H1 (cell line): ENCODE measurements at regions not wholly inside any gene's neighbourhood (a gene's known extent, or its start where the extent isn't known, plus 50 kb on each side); places are given as distances from the start of the nearest gene placed in this dataset.

ENCODE experiments used
- CTCF ChIA-PET: fragments of 300-600 bp; sonication (Branson Sonifier 250); formaldehyde crosslinking; loops from one replicate; lab custom pipeline; 2021; ENCODE audit not compliant: partially characterized antibody; lab: Charles Lee
- POLR2A ChIA-PET: fragments of 300-600 bp; sonication (Branson Sonifier 250); formaldehyde crosslinking; loops from one replicate; lab custom pipeline; 2021; ENCODE audit warnings: inconsistent platforms; ENCODE audit not compliant: partially characterized antibody; lab: Charles Lee
- DNase-seq, 2 experiments: peaks; one replicate each; pipeline versions ENCODE4 v3.0.0 to v3.0.0-alpha.2; 2010 to 2022; ENCODE audit warnings: low spot score in 2 of 2, low read depth in 1 of 2, mixed read lengths in 1 of 2
- FAIRE-seq: peaks from 2 replicates; lab custom pipeline; 2011; peaks lifted over from hg19 to GRCh38; lab: Jason Lieb, UNC
- H2AFZ ChIP-seq: 2 replicates; pipeline ENCODE4 v1.8.1; 2012; ENCODE audit warnings: low read length, inconsistent platforms
- H2AK5ac ChIP-seq: 2 replicates; pipeline ENCODE4 v1.6.1; 2013; ENCODE audit warnings: low read depth, low read length
- H2BK120ac ChIP-seq: replicated peaks from 2 replicates; pipeline ENCODE3; 2013; ENCODE audit warnings: low read depth, low read length, inconsistent platforms
- H2BK12ac ChIP-seq: 2 replicates; pipeline ENCODE4 v1.6.1; 2013; ENCODE audit warnings: low read depth, low read length
- H2BK15ac ChIP-seq: 2 replicates; pipeline ENCODE4 v1.6.1; 2013; ENCODE audit warnings: low read length
- H2BK20ac ChIP-seq: 2 replicates; pipeline ENCODE4 v1.6.1; 2013; ENCODE audit warnings: low read length
- H2BK5ac ChIP-seq: 2 replicates; pipeline ENCODE4 v1.6.1; 2013; ENCODE audit warnings: low read depth, low read length
- H3K14ac ChIP-seq: 2 replicates; pipeline ENCODE4 v1.6.1; 2013; ENCODE audit warnings: inconsistent platforms; ENCODE audit not compliant: insufficient read length
- H3K18ac ChIP-seq: 2 replicates; pipeline ENCODE4 v1.6.1; 2013; ENCODE audit warnings: low read length; ENCODE audit errors: extremely low read depth
- H3K23ac ChIP-seq: 2 replicates; pipeline ENCODE4 v1.6.1; 2013; ENCODE audit warnings: inconsistent platforms; ENCODE audit not compliant: insufficient read length
- H3K23me2 ChIP-seq: 2 replicates; pipeline ENCODE4 v1.6.1; 2013; ENCODE audit warnings: low read depth, low read length
- H3K27ac ChIP-seq: 2 replicates; pipeline ENCODE4 v1.6.1; 2011; ENCODE audit warnings: low read depth, low read length, inconsistent platforms
- H3K27me3 ChIP-seq, 4 experiments: replicated peaks in 1 of 4; 1 replicate in 1 of 4; 2 replicates in 3 of 4; pipeline versions ENCODE4 v1.6.1 to v1.8.1; 2011 to 2013; ENCODE audit warnings: low read length in 3 of 4, mild to moderate bottlenecking in 3 of 4, inconsistent platforms in 2 of 4, mixed read lengths in 2 of 4, moderate library complexity in 1 of 4; ENCODE audit not compliant: control insufficient read depth in 3 of 4, insufficient read depth in 3 of 4; ENCODE audit errors: extremely low read depth in 1 of 4
- H3K36me3 ChIP-seq, 4 experiments: 2 replicates each; pipeline versions ENCODE4 v1.6.1 to v1.8.1; 2011 to 2013; ENCODE audit warnings: mild to moderate bottlenecking in 4 of 4, low read length in 3 of 4, moderate library complexity in 2 of 4, control low read depth in 1 of 4, inconsistent platforms in 1 of 4; ENCODE audit not compliant: insufficient read depth in 4 of 4, control insufficient read depth in 2 of 4
- H3K4ac ChIP-seq: replicated peaks from 2 replicates; pipeline ENCODE3; 2013; ENCODE audit warnings: low read length, low read depth, mixed read lengths, inconsistent platforms; ENCODE audit not compliant: insufficient read length
- H3K4me1 ChIP-seq, 4 experiments: replicated peaks in 1 of 4; 1 replicate in 1 of 4; 2 replicates in 3 of 4; pipeline versions ENCODE4 v1.6.1 to v1.8.1; 2011 to 2013; ENCODE audit warnings: low read length in 3 of 4, inconsistent platforms in 2 of 4, mixed read lengths in 1 of 4; ENCODE audit not compliant: insufficient read depth in 4 of 4, control insufficient read depth in 3 of 4
- H3K4me2 ChIP-seq, 2 experiments: 2 replicates each; pipeline versions ENCODE4 v1.6.1 to v1.8.1; 2011 to 2013; ENCODE audit warnings: low read depth in 2 of 2, low read length in 2 of 2, control low read depth in 1 of 2, inconsistent platforms in 1 of 2, mild to moderate bottlenecking in 1 of 2; ENCODE audit not compliant: insufficient read depth in 1 of 2
- H3K4me3 ChIP-seq, 4 experiments: fragments of 200-600, 300-600 bp in 1 of 4; sonication (generic), shearing (Covaris generic), sonication (Bioruptor Twin) in 1 of 4; 2 replicates each; pipeline versions ENCODE4 v1.5.1 to v1.8.1; 2011 to 2016; ENCODE audit warnings: low read length in 4 of 4, low read depth in 3 of 4, control low read depth in 2 of 4, inconsistent platforms in 2 of 4, mild to moderate bottlenecking in 2 of 4, mixed read lengths in 1 of 4, moderate library complexity in 1 of 4; ENCODE audit not compliant: insufficient read depth in 2 of 4; ENCODE audit errors: extremely low read depth in 1 of 4
- H3K56ac ChIP-seq: replicated peaks from 2 replicates; pipeline ENCODE3; 2013; ENCODE audit warnings: low read depth, mild to moderate bottlenecking, mixed read lengths, low read length, inconsistent platforms; ENCODE audit not compliant: insufficient read length
- H3K79me1 ChIP-seq: 2 replicates; pipeline ENCODE4 v1.6.1; 2013; ENCODE audit warnings: low read depth, low read length, control low read depth
- H3K79me2 ChIP-seq, 2 experiments: 2 replicates each; pipeline versions ENCODE4 v1.6.1 to v1.8.1; 2012 to 2013; ENCODE audit warnings: low read length in 2 of 2, mild to moderate bottlenecking in 2 of 2, inconsistent platforms in 1 of 2; ENCODE audit not compliant: insufficient read depth in 2 of 2, control insufficient read depth in 1 of 2
- H3K9ac ChIP-seq, 4 experiments: replicated peaks in 1 of 4; 1 replicate in 1 of 4; 2 replicates in 3 of 4; pipeline versions ENCODE4 v1.6.1 to v1.8.1; 2011 to 2013; ENCODE audit warnings: low read depth in 3 of 4, low read length in 3 of 4, control low read depth in 2 of 4, mild to moderate bottlenecking in 2 of 4, moderate library complexity in 2 of 4, inconsistent platforms in 1 of 4; ENCODE audit errors: extremely low read depth in 1 of 4
- H3K9me3 ChIP-seq, 2 experiments: 2 replicates each; pipeline versions ENCODE4 v1.6.1 to v1.8.1; 2012 to 2013; ENCODE audit warnings: mild to moderate bottlenecking in 2 of 2, moderate library complexity in 2 of 2, control low read depth in 1 of 2, inconsistent platforms in 1 of 2, low read depth in 1 of 2, low read length in 1 of 2, mixed read lengths in 1 of 2; ENCODE audit not compliant: insufficient read depth in 2 of 2
- H4K20me1 ChIP-seq, 2 experiments: replicated peaks in 1 of 2; 2 replicates each; pipeline versions ENCODE3 to v1.8.1; 2011 to 2013; ENCODE audit warnings: inconsistent platforms in 2 of 2, low read length in 2 of 2, mild to moderate bottlenecking in 1 of 2; ENCODE audit not compliant: insufficient read depth in 2 of 2, control insufficient read depth in 1 of 2
- H4K5ac ChIP-seq: 2 replicates; pipeline ENCODE4 v1.6.1; 2013; ENCODE audit warnings: low read length, low read depth, mixed read lengths, inconsistent platforms; ENCODE audit not compliant: insufficient read length
- H4K8ac ChIP-seq: 2 replicates; pipeline ENCODE4 v1.8.0; 2013; ENCODE audit warnings: mild to moderate bottlenecking, moderate library complexity, low read length, inconsistent platforms; ENCODE audit not compliant: insufficient read depth; ENCODE audit errors: extremely low read depth
- H4K91ac ChIP-seq: replicated peaks from 2 replicates; pipeline ENCODE3; 2013; ENCODE audit warnings: low read length, mixed read lengths, inconsistent platforms; ENCODE audit not compliant: insufficient read length
- ATF3 ChIP-seq: IDR thresholded peaks from 2 replicates; pipeline ENCODE4 v1.6.1; 2011; ENCODE audit warnings: low read depth, mild to moderate bottlenecking, low read length; ENCODE audit not compliant: insufficient read depth
- CREB1 ChIP-seq: IDR thresholded peaks from 2 replicates; pipeline ENCODE4 v1.6.1; 2012; ENCODE audit warnings: inconsistent platforms
- GTF2F1 ChIP-seq: IDR thresholded peaks from 2 replicates; pipeline ENCODE4 v1.6.1; 2012; ENCODE audit warnings: low read depth, low read length, improper control_type of control experiment, borderline replicate concordance
- HDAC6 ChIP-seq: IDR thresholded peaks from one replicate; pipeline ENCODE4 v1.7.1; 2012; ENCODE audit warnings: low read depth, mild to moderate bottlenecking, inconsistent platforms, low read length, moderate library complexity
- MAFK ChIP-seq: IDR thresholded peaks from 2 replicates; pipeline ENCODE4 v1.6.1; 2012; ENCODE audit warnings: low read depth, mild to moderate bottlenecking, improper control_type of control experiment, low read length
- NRF1 ChIP-seq: IDR thresholded peaks from 2 replicates; pipeline ENCODE4 v1.6.1; 2011; ENCODE audit warnings: mild to moderate bottlenecking, low read depth, low read length, improper control_type of control experiment
- POLR2A ChIP-seq, 2 experiments: IDR thresholded peaks; 1 replicate in 1 of 2; 2 replicates in 1 of 2; pipeline ENCODE4 v1.6.1; 2011; ENCODE audit warnings: low read depth in 2 of 2, low read length in 2 of 2, mild to moderate bottlenecking in 2 of 2; ENCODE audit errors: control extremely low read depth in 1 of 2
- SP4 ChIP-seq: IDR thresholded peaks from 2 replicates; pipeline ENCODE4 v1.6.1; 2012; ENCODE audit warnings: low read length, inconsistent platforms
- SUZ12 ChIP-seq: fragments of 200-600 bp; sonication (generic); IDR thresholded peaks from 2 replicates; pipeline ENCODE4 v1.6.1; 2012; ENCODE audit warnings: mild to moderate bottlenecking, inconsistent platforms, low read length, moderate library complexity, mixed read lengths
- TBP ChIP-seq: IDR thresholded peaks from 2 replicates; pipeline ENCODE4 v1.6.1; 2011; ENCODE audit warnings: low read depth, low read length, improper control_type of control experiment
- TEAD4 ChIP-seq: IDR thresholded peaks from 2 replicates; pipeline ENCODE4 v1.6.1; 2012; ENCODE audit warnings: low read depth, low read length, inconsistent platforms, mixed read lengths
- YY1 ChIP-seq: IDR thresholded peaks from 2 replicates; pipeline ENCODE4 v1.6.1; 2011; ENCODE audit warnings: low read depth, mild to moderate bottlenecking, low read length
- WGBS, 2 experiments: shearing (Covaris generic) in 1 of 2; methylation state at CpG; one replicate each; pipeline versions ENCODE4 v1.1.6 to v1.1.7; 2013 to 2015; ENCODE audit warnings: low lambda C conversion rate in 2 of 2, mixed read lengths in 2 of 2, inconsistent platforms in 1 of 2, low coverage in 1 of 2, missing lambda C conversion rate in 1 of 2; ENCODE audit not compliant: insufficient replicate concordance in 2 of 2, insufficient coverage in 1 of 2, insufficient read length in 1 of 2; ENCODE audit errors: extremely low coverage in 1 of 2, missing lambda C conversion rate in 1 of 2; 5-methylcytosine and 5-hydroxymethylcytosine counted together

GRCh38 chr2:24434541-24434940 lies 56.5 kb upstream of the NCOA1 start:
- FAIRE-seq (no peak), DNase-seq (no peak)
- WGBS, 2 experiments: 77% methylated on average over 1 of the region's 1 CpG; no CpG with 5 or more reads in 1 of the 2 experiments
- no peaks in the 10 kb centered on the region for H3K79me2 ChIP-seq
- H3K18ac ChIP-seq: no peak overlapping the region
- H2AK5ac ChIP-seq: no peak overlapping the region
- H2BK12ac ChIP-seq: no peak overlapping the region
- ChIA-PET POLR2A (interaction anchor here (1.0 kb wide), 1 partner anchor 29 kb away, joined by 3 read pairs; no protein-coding TSS in a partner anchor), CTCF (interaction anchor here (0.6 to 2.8 kb wide), 5 partner anchors 9 to 630 kb away, joined by 3 to 15 read pairs (median 4); no protein-coding TSS in a partner anchor)
- H3K9me3 ChIP-seq: no peaks in the 10 kb centered on the region
- no peak overlapping the region for H3K4ac ChIP-seq
- H2BK15ac ChIP-seq: no peak overlapping the region
- no peak overlapping the region for H3K4me2 ChIP-seq
- no peak overlapping the region for H2AFZ ChIP-seq
- H3K23ac ChIP-seq: no peak overlapping the region
- H3K36me3 ChIP-seq: no peaks in the 10 kb centered on the region
- H3K27me3 ChIP-seq: no peaks in the 10 kb centered on the region
- H2BK120ac ChIP-seq: no peak overlapping the region
- H3K56ac ChIP-seq: no peak overlapping the region
- no peak overlapping the region for H2BK20ac ChIP-seq
- H3K4me3 ChIP-seq: no peak overlapping the region
- H3K79me1 ChIP-seq: no peaks in the 10 kb centered on the region
- H3K4me1 ChIP-seq: no peaks in the 10 kb centered on the region
- no peak overlapping the region for H3K27ac ChIP-seq
- H3K9ac ChIP-seq: no peak overlapping the region
- H3K14ac ChIP-seq: no peak overlapping the region
- no peak overlapping the region for H2BK5ac ChIP-seq
- H4K8ac ChIP-seq: no peak overlapping the region
- no peak overlapping the region for H4K5ac ChIP-seq
- no peaks in the 10 kb centered on the region for H3K23me2 ChIP-seq
- TF ChIP-seq TBP: no peak
- TF ChIP-seq TEAD4: no peak
- TF ChIP-seq YY1: no peak
- TF ChIP-seq MAFK: no peak
- TF ChIP-seq SUZ12: no peak
- no peak for TF ChIP-seq POLR2A (IDR thresholded peaks at IDR 0.05; ENCODE audit: control extremely low read depth in 1 of 2, low read depth in 2 of 2, low read length in 2 of 2)
- TF ChIP-seq HDAC6: no peak
- no peak for TF ChIP-seq NRF1
- no peak for TF ChIP-seq ATF3
- TF ChIP-seq GTF2F1: no peak
- TF ChIP-seq CREB1: no peak
- no peak for TF ChIP-seq SP4
- H4K20me1 ChIP-seq: no peaks in the 10 kb centered on the region
- no peak overlapping the region for H4K91ac ChIP-seq
